ENCODE measurements at regions not wholly inside any gene's neighbourhood (a gene's known extent, or its start where the extent isn't known, plus 50 kb on each side); places are given as distances from the start of the nearest gene placed in this dataset.

- TF ChIP-seq ARID4B (CRISPR knock-in tag; IDR thresholded peaks at IDR 0.05; ENCODE audit: borderline replicate concordance) (no peak), ZNF671 (CRISPR knock-in tag; IDR thresholded peaks at IDR 0.05) (no peak), CREB1 (CRISPR knock-in tag; IDR thresholded peaks at IDR 0.05) (no peak), ZNF532 (CRISPR knock-in tag; IDR thresholded peaks at IDR 0.05; ENCODE audit: borderline replicate concordance) (no peak), MAX (CRISPR knock-in tag; IDR thresholded peaks at IDR 0.05) (no peak)
Measured at GRCh38 chr7:46756256-46756655, 825.7 kb downstream of the TNS3 start (continued).

GRCh38 chr7:46755120-46756034 lies 826.5 kb downstream of the TNS3 start:
- no peaks in the 10 kb centered on the region for H3K27me3 Mint-ChIP-seq (ENCODE audit: low read depth)
- no peaks in the 10 kb centered on the region for H3K36me3 Mint-ChIP-seq
- no peak for TF ChIP-seq ZNF219 (CRISPR knock-in tag; IDR thresholded peaks at IDR 0.05; ENCODE audit: borderline replicate concordance)
- TF ChIP-seq ZNF317 (CRISPR knock-in tag; IDR thresholded peaks at IDR 0.05; ENCODE audit: borderline replicate concordance, low read depth), result no peak
- no peak for TF ChIP-seq ZNF425 (CRISPR knock-in tag; conservative IDR thresholded peaks at IDR 0.05)
- TF ChIP-seq ERG (CRISPR knock-in tag; IDR thresholded peaks at IDR 0.05), result no peak
- no peak for TF ChIP-seq SP1 (CRISPR knock-in tag; conservative IDR thresholded peaks at IDR 0.05)
- TF ChIP-seq ELF4 (CRISPR knock-in tag; IDR thresholded peaks at IDR 0.05; ENCODE audit: low read depth), result no peak
- no peak for TF ChIP-seq ZNF396 (CRISPR knock-in tag; IDR thresholded peaks at IDR 0.05; ENCODE audit: borderline replicate concordance)
- no peak for TF ChIP-seq NR3C1 (CRISPR knock-in tag; conservative IDR thresholded peaks at IDR 0.05; ENCODE audit: low read depth)
- no peak for TF ChIP-seq NR2C2 (CRISPR knock-in tag; IDR thresholded peaks at IDR 0.05)
- no peak for TF ChIP-seq E2F4 (CRISPR knock-in tag; IDR thresholded peaks at IDR 0.05; ENCODE audit: borderline replicate concordance, low read depth)
- 0 out of 2 replicates have a peak, but pooled peaks cover 3% of the 10 kb centered on the region for H3K9me3 Mint-ChIP-seq
- ChIA-PET POLR2A (no interaction called here), CTCF (no interaction called here)
- H3K4me1 Mint-ChIP-seq, result peaks cover 4% of the 10 kb centered on the region
- H3K27ac Mint-ChIP-seq, result no peak overlapping the region
- DNase-seq (ENCODE audit: low spot score) (no peak), ATAC-seq (no peak)
- H3K4me3 Mint-ChIP-seq, result no peak overlapping the region
